DMS53 treated with DMSO at 0.1 percent for 48 hours (cell line): ENCODE measurements at regions not wholly inside any gene's neighbourhood (a gene's known extent, or its start where the extent isn't known, plus 50 kb on each side); places are given as distances from the start of the nearest gene placed in this dataset.
"Not testable (repeated sequence)": the region's sequence is repeated elsewhere in the genome, so short reads cannot be mapped to it uniquely, and the experiment has no call there.

Experiments used
- DNase-seq: peaks from one replicate; lab custom pipeline; 2025; ENCODE audit not compliant: unreplicated experiment; lab: John Stamatoyannopoulos, UW

GRCh38 chr13:88675347-88675996 is 1004.3 kb downstream of the SLITRK5 start:
- no peak for DNase-seq

DNA sequence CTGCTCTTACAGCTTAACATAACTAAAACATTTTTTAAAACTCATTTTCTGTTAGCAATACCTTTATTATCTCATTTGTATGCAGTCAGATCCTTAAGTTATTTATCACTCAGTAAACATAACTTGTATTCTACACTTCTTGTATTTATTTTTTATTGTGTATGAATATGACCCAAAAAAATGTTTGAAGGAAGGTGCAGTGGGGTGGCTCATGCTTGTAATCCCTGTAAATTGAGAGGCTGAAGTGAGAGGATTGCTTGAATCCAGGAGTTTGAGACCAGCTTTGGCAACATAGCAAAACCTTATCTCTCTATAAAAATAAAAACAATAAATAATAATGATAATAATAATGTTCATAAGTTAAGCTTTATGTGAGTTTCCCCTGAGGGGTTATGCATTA is 1004.8 kb downstream of the SLITRK5 start:
- no peak for DNase-seq

- DNase-seq = no peak
These were observed 1014.3 kb downstream of the SLITRK5 start for GRCh38 chr13:88685459-88685858.

DNA sequence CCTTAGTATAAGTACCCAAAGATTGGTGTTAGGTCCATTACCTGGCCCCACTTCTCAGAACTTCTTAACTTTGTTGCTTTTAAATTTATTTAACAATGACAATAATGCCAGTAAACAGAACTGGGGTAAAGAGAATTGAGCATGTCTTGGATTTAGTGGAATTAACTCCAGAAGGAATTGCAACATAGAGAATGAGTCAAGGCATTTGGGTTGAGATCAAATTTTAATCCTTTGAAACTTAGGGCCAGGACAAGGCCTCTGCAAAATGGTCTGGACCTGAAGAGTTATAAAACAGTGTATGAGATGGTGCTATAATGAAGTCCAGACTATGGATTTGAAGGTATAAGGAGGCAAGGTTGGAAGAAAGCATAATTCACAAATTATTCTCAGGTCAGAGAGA is 1030.4 kb downstream of the SLITRK5 start:
- no peak for DNase-seq

GRCh38 chr13:88704600-88705275 is 1033.6 kb downstream of the SLITRK5 start:
- DNase-seq = no peak

- no peak for DNase-seq
These were observed 1036.5 kb downstream of the SLITRK5 start for GRCh38 chr13:88707646-88708045.

GRCh38 chr13:88717946-88718345 is 1046.8 kb downstream of the SLITRK5 start:
- DNase-seq = no peak

GRCh38 chr13:88718781-88719180 is 1047.6 kb downstream of the SLITRK5 start:
- DNase-seq = no peak

DNA sequence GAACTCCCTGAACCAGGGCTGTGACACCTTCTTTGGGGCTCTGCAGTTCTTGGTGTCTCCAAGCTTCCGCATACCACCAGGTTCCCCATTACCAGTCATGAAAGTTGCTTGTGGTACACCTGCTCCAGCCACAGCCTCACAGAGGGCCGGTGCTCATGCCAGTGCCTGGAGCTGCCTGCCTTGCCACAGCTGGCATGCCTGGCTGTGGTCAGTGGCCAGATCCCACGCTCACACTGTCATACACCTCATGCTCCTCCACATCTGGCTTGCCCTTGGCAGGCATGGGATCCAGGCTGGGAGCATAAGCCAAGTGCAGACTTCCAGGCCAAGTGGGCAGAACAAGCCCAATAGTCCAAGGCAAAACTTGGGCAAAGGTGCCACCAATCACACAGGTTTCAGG is 1054.9 kb downstream of the SLITRK5 start:
- DNase-seq = no peak

- not testable (repeated sequence) for DNase-seq
These were observed 1056.1 kb downstream of the SLITRK5 start for GRCh38 chr13:88727236-88727635.

DNA sequence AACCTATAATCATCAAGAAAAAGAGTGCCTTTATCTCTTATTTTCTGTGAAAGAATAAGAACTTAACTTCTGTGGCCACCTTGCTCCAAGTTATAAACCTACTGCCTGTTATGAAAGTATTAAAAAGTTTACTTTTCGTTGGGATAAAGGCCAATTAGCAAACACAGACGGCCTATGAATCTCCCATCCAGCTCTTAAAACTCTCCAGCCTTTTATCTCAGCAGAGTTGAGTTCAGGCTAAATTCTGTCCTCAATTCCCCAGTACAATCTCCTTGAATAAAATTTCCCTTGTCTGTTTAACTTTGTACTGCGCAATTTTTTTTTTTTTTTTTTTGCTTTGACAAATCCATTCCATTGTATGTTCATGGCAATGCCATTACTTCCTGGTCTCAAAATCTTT is 1058.4 kb downstream of the SLITRK5 start:
- no peak for DNase-seq

DNA sequence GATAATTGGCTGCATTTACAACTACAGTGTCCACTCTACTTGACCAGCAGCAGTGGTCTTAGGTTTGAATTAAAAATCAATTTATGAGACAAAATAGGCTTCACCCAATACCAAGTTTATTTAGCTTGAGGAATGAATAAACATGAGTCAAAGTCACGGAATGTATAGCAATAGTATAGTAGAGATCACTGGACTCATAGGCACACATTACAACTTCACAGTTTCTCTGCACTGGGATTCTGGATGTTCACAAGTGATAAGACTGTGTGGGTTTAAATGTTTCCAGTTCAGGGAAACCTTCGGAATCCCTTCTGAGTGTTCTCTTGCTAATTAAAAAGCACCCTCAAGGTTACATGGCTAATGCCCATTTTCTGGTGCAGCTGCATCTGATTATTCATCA is 1064.9 kb downstream of the SLITRK5 start:
- no peak for DNase-seq

- DNase-seq = no peak
These were observed 1068.0 kb downstream of the SLITRK5 start for GRCh38 chr13:88739195-88739594.

DNA sequence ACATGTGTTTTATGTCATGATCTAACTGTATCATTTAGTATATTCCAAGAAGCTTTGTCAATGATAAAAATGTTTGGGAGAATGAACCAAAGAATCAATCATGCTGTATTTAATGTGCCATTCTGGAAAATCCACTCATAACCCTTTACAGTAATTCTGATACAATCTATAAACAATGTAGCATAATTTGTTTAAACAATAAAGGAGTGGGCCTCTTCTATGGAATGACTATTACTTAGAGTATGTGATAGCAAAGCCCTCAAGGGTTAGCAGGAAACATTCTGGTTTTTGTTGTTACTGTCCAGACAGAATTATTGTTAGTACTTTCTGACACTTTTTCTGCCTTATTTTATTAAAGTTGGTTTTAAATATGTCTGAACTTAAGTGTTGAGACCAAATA is 1073.1 kb downstream of the SLITRK5 start:
- no peak for DNase-seq

- DNase-seq = no peak
These were observed 1073.8 kb downstream of the SLITRK5 start for GRCh38 chr13:88745011-88745410.

DNA sequence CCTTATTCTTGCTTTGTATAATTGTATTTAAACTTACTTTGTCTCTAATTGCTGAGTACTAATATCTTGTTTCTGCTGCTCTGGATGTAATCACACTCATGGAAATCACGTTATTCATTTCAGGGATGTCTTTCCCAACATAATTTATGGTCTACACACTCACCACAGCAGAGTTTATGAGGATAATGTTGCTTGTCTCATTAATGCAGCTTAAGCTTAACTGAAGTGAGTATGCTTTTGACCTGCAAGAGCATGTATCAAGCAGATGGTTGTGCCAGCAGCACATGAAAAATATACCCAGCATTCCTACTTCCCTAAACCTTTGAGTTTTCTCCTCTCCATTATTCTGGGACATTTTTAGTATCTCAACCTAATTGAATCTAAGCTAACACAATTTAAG is 1080.9 kb downstream of the SLITRK5 start:
- DNase-seq = no peak

DNA sequence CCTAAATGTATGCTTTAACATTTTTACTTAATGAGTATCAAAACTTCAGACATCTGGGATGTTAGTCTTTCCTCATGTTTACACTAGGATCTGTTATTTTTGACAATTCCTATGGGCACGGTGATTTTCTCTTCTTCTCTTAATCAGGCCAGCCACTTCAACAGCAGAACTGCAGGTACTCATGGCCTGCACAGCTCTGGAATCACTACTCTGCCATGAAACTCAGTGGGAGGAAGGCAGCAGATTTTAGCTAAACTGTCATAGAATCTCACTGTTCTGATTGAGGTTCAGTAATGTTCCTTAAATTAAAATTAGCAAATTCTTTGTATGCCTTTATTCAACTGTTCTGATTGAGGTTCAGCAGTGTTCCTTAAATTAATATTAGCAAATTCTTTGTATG is 1083.0 kb downstream of the SLITRK5 start:
- no peak for DNase-seq

- DNase-seq = no peak
These were observed 1090.0 kb downstream of the SLITRK5 start for GRCh38 chr13:88761145-88761544.

- no peak for DNase-seq
These were observed 1092.9 kb downstream of the SLITRK5 start for GRCh38 chr13:88764103-88764502.

- DNase-seq = no peak
These were observed 1129.3 kb downstream of the SLITRK5 start for GRCh38 chr13:88800505-88800904.

DNA sequence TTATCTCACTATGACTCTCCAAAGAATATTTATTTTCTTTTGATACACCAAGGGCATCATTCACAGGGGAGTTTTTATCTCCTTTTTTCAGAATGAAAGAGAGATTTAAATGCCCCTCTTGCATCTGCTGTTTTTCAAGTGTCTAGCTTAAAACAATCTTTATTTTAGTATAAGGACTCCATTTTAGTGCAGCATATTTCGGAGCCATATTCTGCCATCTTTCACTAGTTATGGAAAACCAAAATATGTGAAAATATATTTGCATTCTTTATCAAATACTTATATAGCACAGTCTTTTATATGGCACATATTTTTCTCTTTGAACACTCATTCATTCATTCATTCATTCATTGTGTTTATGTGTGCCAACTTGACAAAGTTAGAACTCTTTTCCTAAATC is 1130.2 kb downstream of the SLITRK5 start:
- DNase-seq = no peak

DNA sequence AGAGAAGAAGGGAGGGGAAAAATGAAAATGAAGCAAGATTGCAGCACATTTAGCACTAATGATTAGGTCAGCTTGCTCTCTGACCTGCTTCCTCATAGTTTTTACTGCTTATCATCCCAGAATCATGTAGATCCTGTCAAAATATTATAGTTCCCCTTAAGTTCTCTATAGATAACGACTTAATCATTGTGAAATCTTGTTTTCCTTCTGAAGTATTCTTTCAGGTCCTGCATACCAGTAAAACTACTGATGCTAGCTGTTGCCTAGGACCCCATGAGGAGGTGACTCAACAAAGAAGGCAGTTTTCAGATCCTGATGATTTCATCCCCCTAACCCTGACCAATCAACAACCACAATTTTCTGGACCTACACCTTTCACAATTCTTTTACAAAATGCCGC is 1131.7 kb downstream of the SLITRK5 start:
- DNase-seq = no peak

DNA sequence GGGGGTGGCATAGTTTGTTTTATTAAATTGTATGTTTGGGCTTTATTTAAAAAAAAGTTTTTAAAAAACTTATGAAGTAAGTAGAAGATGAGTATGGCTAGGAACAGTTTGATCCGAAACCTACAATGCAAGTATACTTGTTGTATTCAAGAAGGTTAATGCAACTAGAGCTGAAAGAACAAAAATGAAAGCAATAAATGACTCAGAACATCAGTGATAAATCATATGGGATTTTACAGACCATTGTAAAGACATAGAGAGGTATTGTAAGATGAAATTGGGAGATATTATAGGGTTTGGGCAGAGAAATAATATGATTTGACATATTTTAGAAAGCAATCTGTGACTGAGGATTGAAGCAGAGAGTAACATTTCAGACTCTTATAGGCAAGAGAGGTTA is 1135.3 kb downstream of the SLITRK5 start:
- no peak for DNase-seq
